PC-3 (cell line): ENCODE measurements at regions not wholly inside any gene's neighbourhood (a gene's known extent, or its start where the extent isn't known, plus 50 kb on each side); places are given as distances from the start of the nearest gene placed in this dataset.

Experiments used
- ATAC-seq: fragments of 200-7000 bp; cut with Tn5 transposase; 2 replicates; pipeline ENCODE4 v1.9.1; 2020; ENCODE audit warnings: mild to moderate bottlenecking, moderate library complexity
- BruUV-seq: library from RNA; stranded (reverse); fragments of 400-500 nt; replicated peaks from 2 replicates; lab custom pipeline; 2021; lab: Mats Ljungman, UMichigan
- CTCF ChIA-PET: fragments of 300-600 bp; sonication (Branson Sonifier 250); formaldehyde crosslinking; loops from one replicate; lab custom pipeline; 2022; ENCODE audit warnings: antibody characterized with exemption; lab: Charles Lee
- POLR2A ChIA-PET: fragments of 300-600 bp; sonication (Branson Sonifier 250); formaldehyde crosslinking; loops from one replicate; lab custom pipeline; 2022; ENCODE audit warnings: antibody characterized with exemption; ENCODE audit not compliant: unreplicated experiment; lab: Charles Lee
- DNase-seq: peaks from one replicate; pipeline ENCODE4 v3.0.0-alpha.2; 2015
- H2AFZ ChIP-seq: fragments of 300-600 bp; sonication (generic); 2 replicates; pipeline ENCODE4 v1.6.0; 2016; ENCODE audit warnings: antibody characterized with exemption, low read length
- H3F3A ChIP-seq: fragments of 300-600 bp; sonication (generic); one replicate; pipeline ENCODE4 v1.6.0; 2017; ENCODE audit warnings: antibody characterized with exemption, low read length, control low read depth, mild to moderate bottlenecking; ENCODE audit not compliant: unreplicated experiment
- H3K27ac ChIP-seq: fragments of 300-600 bp; sonication (generic); 2 replicates; pipeline ENCODE4 v1.5.1; 2016; ENCODE audit warnings: mild to moderate bottlenecking, low read length
- H3K27me3 ChIP-seq: fragments of 300-600 bp; sonication (generic); 2 replicates; pipeline ENCODE4 v1.6.1; 2016; ENCODE audit warnings: low read length, mixed read lengths
- H3K36me3 ChIP-seq: fragments of 300-600 bp; sonication (generic); 2 replicates; pipeline ENCODE4 v1.6.1; 2016; ENCODE audit warnings: low read depth, mixed run types, low read length, mixed read lengths
- H3K4me1 ChIP-seq: fragments of 300-600 bp; sonication (generic); 2 replicates; pipeline ENCODE4 v1.5.1; 2016; ENCODE audit warnings: low read length; ENCODE audit not compliant: insufficient read depth
- H3K4me2 ChIP-seq: fragments of 300-600 bp; sonication (generic); 2 replicates; pipeline ENCODE4 v1.6.0; 2016; ENCODE audit warnings: low read length
- H3K4me3 ChIP-seq: fragments of 300-600 bp; sonication (generic); 2 replicates; pipeline ENCODE4 v1.5.1; 2016; ENCODE audit warnings: mild to moderate bottlenecking, low read length, mixed read lengths
- H3K79me2 ChIP-seq: fragments of 300-600 bp; sonication (generic); 2 replicates; pipeline ENCODE4 v1.6.1; 2017; ENCODE audit warnings: low read length, mixed read lengths
- H3K9ac ChIP-seq: fragments of 300-600 bp; sonication (generic); 2 replicates; pipeline ENCODE4 v1.6.0; 2016; ENCODE audit warnings: mild to moderate bottlenecking, low read length
- H3K9me2 ChIP-seq: fragments of 300-600 bp; sonication (generic); replicated peaks from 2 replicates; pipeline ENCODE4 v1.6.1; 2016; ENCODE audit warnings: mixed run types, low read length, mixed read lengths
- H3K9me3 ChIP-seq: fragments of 300-600 bp; sonication (generic); 2 replicates; pipeline ENCODE4 v1.6.1; 2016; ENCODE audit warnings: low read length, mixed read lengths
- H4K20me1 ChIP-seq: fragments of 300-600 bp; sonication (generic); 2 replicates; pipeline ENCODE4 v1.6.1; 2016; ENCODE audit warnings: low read length, mixed read lengths
- CTCF ChIP-seq: fragments of 300-600 bp; sonication (generic); conservative IDR thresholded peaks from 2 replicates; pipeline ENCODE4 v1.5.1; 2017; ENCODE audit warnings: antibody characterized with exemption, low read depth, mild to moderate bottlenecking, low read length
- EZH2 ChIP-seq: fragments of 300-600 bp; sonication (generic); IDR thresholded peaks from one replicate; pipeline ENCODE4 v1.6.1; 2017; ENCODE audit warnings: antibody characterized with exemption, mild to moderate bottlenecking, low read length; ENCODE audit not compliant: unreplicated experiment
- EZH2phosphoT487 ChIP-seq: fragments of 300-600 bp; sonication (generic); IDR thresholded peaks from 2 replicates; pipeline ENCODE4 v1.6.1; 2018; ENCODE audit warnings: mild to moderate bottlenecking, antibody characterized with exemption, low read length, borderline replicate concordance
- intact Hi-C: fragments of 100-400 bp; cut with micrococcal nuclease; formaldehyde crosslinking; loops from 2 replicates; pipeline ENCODE4 v1.9.0; 2023

- H3K9ac ChIP-seq, result no peak overlapping the region
- no TSS peak for BruUV-seq
- CTCF ChIA-PET, result no interaction called here
Measured at GRCh38 chr1:199510314-199510713, 517.2 kb upstream of the NR5A2 start.

GRCh38 chr1:199512037-199512710 lies 515.3 kb upstream of the NR5A2 start:
- CTCF ChIA-PET, result no interaction called here
- no peak for DNase-seq
- ATAC-seq, result no peak

More at GRCh38 chr1:199510314-199510713, 517.2 kb upstream of the NR5A2 start:
- H3K9me3 ChIP-seq, result no peaks in the 10 kb centered on the region
- H3K36me3 ChIP-seq, result no peaks in the 10 kb centered on the region
- intact Hi-C loops, result no loop called here
- H3K9me2 ChIP-seq, result no peaks in the 10 kb centered on the region
- no peak for DNase-seq
- no peaks in the 10 kb centered on the region for H3K79me2 ChIP-seq
- no peak overlapping the region for H2AFZ ChIP-seq
- POLR2A ChIA-PET, result no interaction called here
- H3F3A ChIP-seq, result no peaks in the 10 kb centered on the region
- ATAC-seq, result no peak
- no peak overlapping the region for H3K4me2 ChIP-seq
- H3K4me1 ChIP-seq, result no peaks in the 10 kb centered on the region
- H3K27ac ChIP-seq, result no peak overlapping the region
- no peaks in the 10 kb centered on the region for H3K27me3 ChIP-seq
- H3K4me3 ChIP-seq, result no peak overlapping the region
- TF ChIP-seq EZH2 (no peak), CTCF (no peak), EZH2phosphoT487 (no peak)
- no peaks in the 10 kb centered on the region for H4K20me1 ChIP-seq

More at GRCh38 chr1:199512037-199512710, 515.3 kb upstream of the NR5A2 start:
- no peaks in the 10 kb centered on the region for H3K4me1 ChIP-seq
- TF ChIP-seq EZH2phosphoT487 (no peak), CTCF (no peak), EZH2 (no peak)
- POLR2A ChIA-PET, result no interaction called here
- no peak overlapping the region for H3K4me2 ChIP-seq
- intact Hi-C loops, result no loop called here
- H3F3A ChIP-seq, result no peaks in the 10 kb centered on the region
- H3K9me3 ChIP-seq, result no peaks in the 10 kb centered on the region
- H3K4me3 ChIP-seq, result no peak overlapping the region
- no peak overlapping the region for H3K27ac ChIP-seq
- no peaks in the 10 kb centered on the region for H3K36me3 ChIP-seq
- H3K9me2 ChIP-seq, result no peaks in the 10 kb centered on the region
- no peaks in the 10 kb centered on the region for H3K27me3 ChIP-seq
- H3K9ac ChIP-seq, result no peak overlapping the region
- BruUV-seq, result no TSS peak
- H3K79me2 ChIP-seq, result no peaks in the 10 kb centered on the region
- H2AFZ ChIP-seq, result no peak overlapping the region
- H4K20me1 ChIP-seq, result no peaks in the 10 kb centered on the region
